ENCODE measurements at regions not wholly inside any gene's neighbourhood (a gene's known extent, or its start where the extent isn't known, plus 50 kb on each side); places are given as distances from the start of the nearest gene placed in this dataset.
"Not testable (repeated sequence)": the region's sequence is repeated elsewhere in the genome, so short reads cannot be mapped to it uniquely, and the experiment has no call there.

DNA sequence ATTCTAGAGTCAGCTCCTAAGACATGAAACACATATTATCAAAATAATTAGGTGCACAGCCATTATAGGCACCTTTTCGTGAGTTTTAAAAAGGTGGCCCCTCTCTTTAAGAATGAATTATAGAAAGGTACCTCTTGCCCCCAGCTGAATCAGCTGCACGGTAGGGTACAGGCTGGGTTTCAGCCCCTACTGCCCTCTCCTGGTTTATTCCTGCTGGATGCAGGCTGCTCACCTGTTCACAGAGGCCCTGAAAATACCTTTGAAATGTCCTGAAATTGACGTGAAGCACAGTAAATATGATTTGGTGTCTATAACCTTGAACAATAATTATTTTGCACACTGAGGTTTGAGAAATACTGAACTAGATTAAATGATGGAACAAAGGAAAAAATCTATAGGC is 504.8 kb upstream of the SGCD start:
- DNase-seq (ENCODE audit: low read depth in 3 of 3, low spot score in 2 of 3): no peak

- DNase-seq (ENCODE audit: low read depth in 3 of 3, low spot score in 2 of 3): no peak
Observed at GRCh38 chr5:155826611-155827507, 500.1 kb upstream of the SGCD start.

GRCh38 chr5:155827508-155827815 is 499.5 kb upstream of the SGCD start:
- DNase-seq (ENCODE audit: low read depth in 3 of 3, low spot score in 2 of 3): not testable (repeated sequence)

DNA sequence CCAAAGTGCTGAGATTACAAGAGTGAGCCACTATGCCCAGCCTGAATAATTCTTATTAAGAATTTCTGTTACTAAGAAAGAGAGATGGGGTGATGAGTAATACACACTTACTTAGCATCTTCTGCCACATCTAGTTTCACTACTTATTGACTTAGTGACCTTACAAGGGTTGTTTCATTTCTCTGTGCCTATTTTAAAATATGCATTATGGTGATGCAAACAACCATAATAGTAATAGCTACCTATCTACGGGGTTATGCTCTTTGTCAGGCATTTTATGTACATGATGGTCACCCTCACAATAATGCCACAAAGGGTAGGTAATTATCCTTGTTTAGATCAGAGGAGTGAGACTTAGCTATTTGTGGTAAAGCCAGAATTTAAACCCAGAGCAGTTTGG is 499.0 kb upstream of the SGCD start:
- no peak for DNase-seq (ENCODE audit: low read depth in 3 of 3, low spot score in 2 of 3)

- DNase-seq (ENCODE audit: low read depth in 3 of 3, low spot score in 2 of 3): no peak
Observed at GRCh38 chr5:155831491-155831890, 495.5 kb upstream of the SGCD start.

DNA sequence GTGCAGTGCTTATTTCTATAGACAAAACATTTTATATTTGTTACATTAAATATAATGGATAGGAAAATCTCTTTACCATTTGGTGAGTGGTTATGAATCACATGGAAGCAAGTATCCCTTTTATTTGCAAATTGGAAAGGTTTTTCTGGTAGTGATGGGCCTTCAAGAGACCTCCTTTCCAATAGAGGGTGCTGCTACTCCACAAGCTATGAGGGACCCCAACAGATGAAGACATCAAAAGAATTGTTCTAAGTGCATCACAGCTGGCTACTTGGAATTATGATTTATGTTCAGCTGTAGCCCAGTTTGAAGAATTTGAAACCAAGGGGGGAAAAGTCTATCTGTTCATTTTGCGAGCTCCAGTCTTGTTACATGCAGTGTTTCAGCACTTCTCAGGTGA is 493.7 kb upstream of the SGCD start:
- DNase-seq (ENCODE audit: low read depth in 3 of 3, low spot score in 2 of 3): no peak

GRCh38 chr5:155834271-155834975 is 492.5 kb upstream of the SGCD start:
- DNase-seq (ENCODE audit: low read depth in 3 of 3, low spot score in 2 of 3): no peak

DNA sequence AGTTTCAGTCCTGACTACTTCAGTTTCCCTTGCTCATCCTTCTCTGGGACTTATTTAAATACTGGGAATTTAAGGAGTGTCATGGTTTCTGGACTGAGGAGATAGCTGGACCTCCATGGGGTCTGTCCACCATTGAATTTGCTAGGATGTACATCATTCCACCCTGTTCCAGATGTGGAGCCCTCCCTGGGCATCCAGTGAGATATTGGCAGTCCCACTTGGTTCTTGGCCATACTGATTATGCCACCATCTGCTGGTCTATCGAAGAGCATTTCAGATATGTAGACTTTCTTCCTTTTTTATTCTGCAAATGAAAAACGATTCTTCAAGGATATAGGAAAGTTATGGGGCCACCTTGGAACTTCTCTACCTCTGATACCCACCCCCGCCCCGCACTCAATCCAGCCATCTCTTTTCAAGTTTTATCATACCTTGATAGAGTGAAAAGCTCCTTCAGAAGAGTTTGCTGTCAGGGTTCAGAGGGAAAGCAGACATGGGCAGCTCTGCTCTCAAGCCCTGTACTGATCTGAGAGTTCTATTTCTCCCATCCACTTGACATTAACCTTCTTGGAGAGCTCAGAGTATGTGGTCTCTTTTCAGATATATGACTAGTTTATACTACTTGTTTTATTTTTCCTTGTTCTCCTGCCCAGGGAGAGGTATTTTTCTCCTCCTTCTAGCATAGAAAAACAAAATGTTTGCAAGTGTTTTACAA is 490.7 kb upstream of the SGCD start:
- DNase-seq (ENCODE audit: low read depth in 3 of 3, low spot score in 2 of 3): no peak

DNA sequence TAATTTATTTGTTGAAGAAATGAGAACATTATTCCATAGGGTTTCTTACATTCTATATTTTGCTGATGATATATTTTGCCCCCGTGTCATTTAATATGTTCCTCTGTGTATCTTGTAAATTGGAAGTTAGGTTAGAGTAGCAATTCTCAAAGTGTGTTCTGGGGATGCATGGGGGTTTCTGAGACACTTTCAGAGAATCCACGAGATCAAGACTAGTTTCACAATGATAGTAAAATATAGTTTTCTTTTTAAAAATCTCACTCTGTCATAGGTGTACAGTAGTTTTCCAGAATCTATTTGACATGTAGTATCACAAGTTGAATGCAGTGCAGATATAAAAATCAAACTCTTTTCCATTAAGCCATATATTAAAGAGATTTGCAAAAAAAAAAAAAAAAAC is 488.6 kb upstream of the SGCD start:
- DNase-seq (ENCODE audit: low read depth in 3 of 3, low spot score in 2 of 3): no peak

DNA sequence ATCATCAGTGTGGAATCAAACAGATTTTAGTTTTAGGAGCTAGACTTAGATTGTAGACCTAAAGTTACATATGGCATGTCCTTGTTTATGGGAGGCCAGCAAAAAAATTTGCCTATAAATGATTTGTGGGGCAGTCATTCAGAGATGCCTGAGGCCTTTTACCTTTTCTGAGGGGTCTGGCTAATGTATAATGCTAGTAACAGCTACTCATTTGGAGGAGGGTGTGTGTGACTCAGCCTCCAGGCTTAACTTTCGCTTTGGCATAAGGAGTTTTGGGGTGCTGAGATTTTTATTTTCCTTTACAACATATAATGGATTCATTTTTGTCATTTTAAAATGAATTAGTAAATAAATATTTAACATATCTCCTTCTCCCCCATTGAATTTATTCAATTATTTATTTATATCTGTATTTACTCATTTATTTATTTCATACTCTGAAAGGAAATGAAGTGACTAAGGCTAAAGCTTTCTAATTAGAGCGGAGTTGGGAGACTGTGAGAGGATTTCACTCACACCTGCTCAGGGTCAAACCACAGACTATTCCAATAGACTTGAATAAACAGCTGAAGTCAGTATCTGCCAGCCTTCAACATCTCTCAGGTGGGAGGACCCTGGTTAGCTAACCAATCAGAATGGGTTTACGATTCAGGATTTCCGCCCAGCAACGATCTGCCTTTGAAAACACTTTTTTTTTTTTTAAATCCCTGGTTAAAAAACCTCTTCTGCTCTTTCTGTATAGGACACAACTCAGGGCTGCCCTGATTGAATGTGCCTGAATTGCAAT is 487.5 kb upstream of the SGCD start:
- no peak for DNase-seq (ENCODE audit: low read depth in 3 of 3, low spot score in 2 of 3)

DNA sequence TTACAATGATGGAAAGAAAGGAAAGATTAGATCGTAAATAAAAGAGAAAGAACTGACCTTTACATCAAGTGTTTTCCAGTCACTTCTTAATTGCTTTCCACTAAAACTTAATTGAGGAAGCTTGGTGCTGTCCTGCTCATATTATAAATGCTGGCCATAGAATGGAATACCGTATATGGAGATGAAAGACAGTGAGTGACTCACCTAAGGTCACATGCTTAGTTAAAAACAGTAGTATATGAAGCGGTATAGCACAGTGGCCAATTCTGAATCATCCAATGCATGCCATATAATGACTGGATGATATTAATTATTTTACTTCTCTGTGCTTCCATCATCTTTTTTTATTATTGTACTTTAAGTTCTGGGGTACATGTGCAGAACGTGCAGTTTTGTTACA is 482.4 kb upstream of the SGCD start:
- no peak for DNase-seq (ENCODE audit: low read depth in 3 of 3, low spot score in 2 of 3)

GRCh38 chr5:155850370-155850769 is 476.6 kb upstream of the SGCD start:
- DNase-seq (ENCODE audit: low read depth in 3 of 3, low spot score in 2 of 3): no peak

DNA sequence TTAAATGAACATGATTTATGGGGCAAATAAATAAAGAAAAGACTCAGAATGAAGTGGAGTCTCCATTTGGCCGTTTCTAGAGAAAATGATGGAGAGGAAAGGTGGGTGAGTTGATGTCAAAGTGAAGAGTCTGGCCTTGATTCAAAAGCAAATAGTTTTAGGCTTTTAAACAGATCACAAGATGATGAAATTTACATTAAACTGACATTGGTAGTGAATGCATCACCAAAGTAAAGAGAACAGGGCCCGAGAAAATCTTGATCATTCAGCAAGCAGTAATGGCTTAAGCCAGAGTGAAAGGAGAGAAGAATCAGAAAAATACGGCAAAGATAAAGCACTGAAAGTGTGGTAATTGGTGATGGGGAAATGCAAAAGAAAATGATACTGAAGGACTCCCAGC is 460.0 kb upstream of the SGCD start:
- no peak for DNase-seq (ENCODE audit: low read depth in 3 of 3, low spot score in 2 of 3)

DNA sequence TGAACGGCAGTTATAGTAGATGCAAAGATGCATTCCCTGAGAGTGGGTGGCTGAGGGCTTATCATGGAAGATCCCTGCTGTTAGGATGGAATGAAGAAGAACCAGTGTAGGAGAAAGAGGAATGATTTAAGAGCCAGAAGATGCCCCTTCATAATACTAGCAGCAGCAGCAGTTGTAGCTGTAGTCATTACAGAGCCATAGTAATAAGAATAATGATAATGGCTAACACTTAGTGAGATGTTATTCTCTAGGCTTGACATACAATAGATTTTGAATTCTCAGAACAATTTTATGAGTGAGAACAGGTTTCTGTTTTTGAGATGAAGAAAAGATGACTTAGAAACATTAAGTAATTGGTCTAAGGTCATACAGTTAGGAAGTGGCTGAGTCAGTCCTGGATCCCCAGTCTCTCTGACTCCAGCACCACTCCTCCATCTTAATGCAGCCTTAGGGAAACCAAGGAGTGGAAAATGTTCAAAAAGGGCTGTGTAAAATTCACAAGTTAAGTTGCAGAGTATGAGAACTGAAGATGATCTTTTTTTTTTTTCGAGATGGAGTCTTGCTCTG is 459.4 kb upstream of the SGCD start:
- DNase-seq (ENCODE audit: low read depth in 3 of 3, low spot score in 2 of 3): no peak

DNA sequence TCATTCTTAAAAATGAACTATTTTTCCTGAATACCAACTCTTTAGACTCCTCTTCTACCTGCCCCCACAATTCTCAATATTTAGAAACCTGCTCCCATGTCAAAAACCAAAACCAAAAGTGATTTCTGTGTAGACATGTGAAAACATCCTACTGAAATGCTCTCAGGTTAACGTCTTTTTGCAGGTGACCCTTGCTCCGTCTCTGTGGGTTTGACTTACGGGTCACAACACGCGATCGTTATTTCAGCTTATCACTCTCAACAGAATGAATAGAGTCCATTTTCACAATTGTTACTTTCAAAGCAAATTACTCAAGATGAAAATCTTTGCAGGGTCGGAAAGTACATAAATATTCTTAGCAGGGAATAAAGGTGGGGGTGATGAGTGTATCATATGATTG is 456.3 kb upstream of the SGCD start:
- DNase-seq (ENCODE audit: low read depth in 3 of 3, low spot score in 2 of 3): no peak

- DNase-seq (ENCODE audit: low read depth in 3 of 3, low spot score in 2 of 3): no peak
Observed at GRCh38 chr5:155871623-155872022, 455.3 kb upstream of the SGCD start.

GRCh38 chr5:155872629-155873220 is 454.2 kb upstream of the SGCD start:
- no peak for DNase-seq (ENCODE audit: low read depth in 3 of 3, low spot score in 2 of 3)

GRCh38 chr5:155878991-155879575 is 447.9 kb upstream of the SGCD start:
- no peak for DNase-seq (ENCODE audit: low read depth in 3 of 3, low spot score in 2 of 3)

DNA sequence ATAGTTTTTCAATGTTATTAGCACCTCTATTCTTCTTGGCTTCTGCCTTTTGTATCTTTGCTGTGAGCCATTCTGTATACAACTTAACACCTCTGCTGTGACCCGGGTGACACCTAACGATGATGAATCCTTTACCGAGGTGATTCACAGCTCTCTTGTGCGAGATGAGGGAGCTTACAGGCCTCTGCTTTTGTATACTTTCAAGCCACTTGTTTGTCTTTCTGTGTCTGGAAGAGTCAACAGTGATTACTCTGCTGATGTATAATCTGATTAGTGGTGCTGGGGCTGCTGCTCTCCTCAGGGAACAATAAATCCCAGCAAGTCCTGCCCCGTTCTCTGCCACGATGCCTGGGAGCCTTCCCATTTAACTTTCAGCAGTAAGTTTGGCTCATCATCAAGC is 442.9 kb upstream of the SGCD start:
- no peak for DNase-seq (ENCODE audit: low read depth in 3 of 3, low spot score in 2 of 3)

- DNase-seq (ENCODE audit: low read depth in 3 of 3, low spot score in 2 of 3): no peak
Observed at GRCh38 chr5:155885199-155885598, 441.8 kb upstream of the SGCD start.

Data from right renal cortex interstitium (tissue), 3 donors.